Calu3 (cell line): ENCODE measurements at regions not wholly inside any gene's neighbourhood (a gene's known extent, or its start where the extent isn't known, plus 50 kb on each side); places are given as distances from the start of the nearest gene placed in this dataset.

Experiments used
- BruUV-seq: library from RNA; stranded (reverse); fragments of 400-500 nt; replicated peaks from 2 replicates; lab custom pipeline; 2021; lab: Mats Ljungman, UMichigan
- CTCF ChIA-PET: fragments of 300-600 bp; sonication (Branson Sonifier 250); formaldehyde crosslinking; loops from one replicate; lab custom pipeline; 2022; ENCODE audit warnings: antibody characterized with exemption; lab: Charles Lee
- DNase-seq: peaks from one replicate; pipeline ENCODE4 v3.0.0; 2022
- H3K27ac Mint-ChIP-seq: one replicate; pipeline ENCODE4 v1.8.0; 2022; ENCODE audit warnings: mixed read lengths; ENCODE audit not compliant: unreplicated experiment
- H3K27me3 Mint-ChIP-seq: one replicate; pipeline ENCODE4 v1.8.0; 2022; ENCODE audit warnings: mixed read lengths; ENCODE audit not compliant: unreplicated experiment
- H3K36me3 Mint-ChIP-seq: one replicate; pipeline ENCODE4 v1.8.0; 2022; ENCODE audit warnings: mild to moderate bottlenecking, moderate library complexity, mixed read lengths; ENCODE audit not compliant: insufficient read depth, unreplicated experiment
- H3K4me1 Mint-ChIP-seq: one replicate; pipeline ENCODE4 v1.8.0; 2022; ENCODE audit warnings: mild to moderate bottlenecking, low read depth, mixed read lengths; ENCODE audit not compliant: unreplicated experiment
- H3K4me3 Mint-ChIP-seq: one replicate; pipeline ENCODE4 v1.8.0; 2022; ENCODE audit warnings: mild to moderate bottlenecking, low read depth, moderate library complexity, mixed read lengths; ENCODE audit not compliant: unreplicated experiment
- H3K9me3 Mint-ChIP-seq: one replicate; pipeline ENCODE4 v1.8.0; 2022; ENCODE audit warnings: low read depth, mixed read lengths; ENCODE audit not compliant: unreplicated experiment
- intact Hi-C: fragments of 100-400 bp; cut with micrococcal nuclease; formaldehyde crosslinking; loops from one replicate; pipeline ENCODE4 v1.10.0; 2022; ENCODE audit not compliant: unreplicated experiment
- TF ChIP-seq, protein P1 (sequence below): fragments of 200-600 bp; IDR thresholded peaks from one replicate; pipeline ENCODE4 v1.8.0; 2022; ENCODE audit warnings: antibody characterized with exemption; ENCODE audit not compliant: unreplicated experiment

GRCh38 chr11:23725752-23726151, 771.1 kb upstream of the LUZP2 start:
- BruUV-seq: no TSS peak
- CTCF ChIA-PET: interaction anchor here (0.8 kb wide), 1 partner anchor 92 kb away, joined by 3 read pairs; no protein-coding TSS in a partner anchor
- Mint-ChIP-seq H3K4me3 (no peak overlapping the region), H3K27ac (no peak overlapping the region), H3K36me3 (no peaks in the 10 kb centered on the region), H3K4me1 (peaks cover 25% of the 10 kb centered on the region), H3K9me3 (peaks cover 2% of the 10 kb centered on the region), H3K27me3 (no peaks in the 10 kb centered on the region)
- TF ChIP-seq, protein P1, sequence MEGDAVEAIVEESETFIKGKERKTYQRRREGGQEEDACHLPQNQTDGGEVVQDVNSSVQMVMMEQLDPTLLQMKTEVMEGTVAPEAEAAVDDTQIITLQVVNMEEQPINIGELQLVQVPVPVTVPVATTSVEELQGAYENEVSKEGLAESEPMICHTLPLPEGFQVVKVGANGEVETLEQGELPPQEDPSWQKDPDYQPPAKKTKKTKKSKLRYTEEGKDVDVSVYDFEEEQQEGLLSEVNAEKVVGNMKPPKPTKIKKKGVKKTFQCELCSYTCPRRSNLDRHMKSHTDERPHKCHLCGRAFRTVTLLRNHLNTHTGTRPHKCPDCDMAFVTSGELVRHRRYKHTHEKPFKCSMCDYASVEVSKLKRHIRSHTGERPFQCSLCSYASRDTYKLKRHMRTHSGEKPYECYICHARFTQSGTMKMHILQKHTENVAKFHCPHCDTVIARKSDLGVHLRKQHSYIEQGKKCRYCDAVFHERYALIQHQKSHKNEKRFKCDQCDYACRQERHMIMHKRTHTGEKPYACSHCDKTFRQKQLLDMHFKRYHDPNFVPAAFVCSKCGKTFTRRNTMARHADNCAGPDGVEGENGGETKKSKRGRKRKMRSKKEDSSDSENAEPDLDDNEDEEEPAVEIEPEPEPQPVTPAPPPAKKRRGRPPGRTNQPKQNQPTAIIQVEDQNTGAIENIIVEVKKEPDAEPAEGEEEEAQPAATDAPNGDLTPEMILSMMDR: no peak
- DNase-seq: no peak
- intact Hi-C loops: no loop called here

- Mint-ChIP-seq H3K36me3 (no peaks in the 10 kb centered on the region), H3K4me1 (peaks cover 25% of the 10 kb centered on the region), H3K9me3 (peaks cover 2% of the 10 kb centered on the region), H3K27me3 (no peaks in the 10 kb centered on the region), H3K4me3 (no peak overlapping the region), H3K27ac (peak overlapping the region; percentile 6)
- no TSS peak for BruUV-seq
- TF ChIP-seq, protein P1: no peak
- intact Hi-C loops: no loop called here
- DNase-seq: no peak
- CTCF ChIA-PET: interaction anchor here (0.6 kb wide), 1 partner anchor 354 kb away, joined by 3 read pairs; no protein-coding TSS in a partner anchor
Measured at GRCh38 chr11:23727387-23727786, 769.5 kb upstream of the LUZP2 start.

DNA sequence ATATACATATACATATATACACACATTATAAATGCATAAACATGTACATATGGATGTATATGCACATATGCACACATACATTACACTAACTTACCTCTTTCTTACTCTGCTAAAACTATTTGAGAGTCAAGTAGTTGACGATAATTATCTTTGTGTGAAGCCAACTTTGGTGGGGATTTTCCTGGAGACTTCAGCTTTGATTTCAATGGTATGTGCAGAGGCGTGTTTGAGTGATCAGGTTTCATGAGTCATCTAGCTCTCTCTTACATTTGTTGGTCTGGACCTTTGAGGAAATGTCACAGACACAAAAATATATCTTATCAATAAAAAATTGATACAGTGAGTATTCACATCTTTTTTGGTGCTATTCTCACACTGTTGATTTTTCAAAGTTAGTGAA, 769.1 kb upstream of the LUZP2 start:
- TF ChIP-seq, protein P1: no peak
- intact Hi-C loops: no loop called here
- Mint-ChIP-seq H3K4me1 (peaks cover 25% of the 10 kb centered on the region), H3K27ac (peak overlapping the region; percentile 6), H3K9me3 (peaks cover 5% of the 10 kb centered on the region), H3K27me3 (no peaks in the 10 kb centered on the region), H3K36me3 (no peaks in the 10 kb centered on the region), H3K4me3 (no peak overlapping the region)
- DNase-seq: peak; percentile 19
- CTCF ChIA-PET: interaction anchor here (0.6 kb wide), 1 partner anchor 354 kb away, joined by 3 read pairs; no protein-coding TSS in a partner anchor
- BruUV-seq: no TSS peak

DNA sequence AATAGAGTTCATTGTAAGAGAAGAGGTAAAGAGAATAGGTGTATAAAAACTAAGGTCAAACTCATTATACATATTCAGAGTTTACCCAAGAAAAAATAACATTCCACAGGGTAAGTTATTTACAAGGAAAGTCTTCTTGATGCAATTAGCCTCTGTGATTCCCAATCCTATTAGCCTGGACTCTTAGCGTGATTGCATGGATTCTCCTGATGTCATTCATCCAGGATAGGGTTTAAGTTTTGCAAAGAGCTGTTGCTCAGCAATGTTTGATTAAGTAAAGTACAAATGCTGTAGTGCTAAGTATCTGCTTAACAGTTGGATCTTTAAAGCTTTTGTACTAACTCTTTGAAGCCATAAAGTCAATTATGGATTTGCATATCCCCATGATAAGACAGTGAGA, 767.8 kb upstream of the LUZP2 start:
- no peaks in the 10 kb centered on the region for H3K27me3 Mint-ChIP-seq
- H3K27ac Mint-ChIP-seq: no peak overlapping the region
- H3K4me3 Mint-ChIP-seq: no peak overlapping the region
- peaks cover 18% of the 10 kb centered on the region for H3K4me1 Mint-ChIP-seq
- CTCF ChIA-PET: no interaction called here
- no peak for DNase-seq
- intact Hi-C loops: no loop called here
- no TSS peak for BruUV-seq
- TF ChIP-seq, protein P1: no peak
- no peaks in the 10 kb centered on the region for H3K36me3 Mint-ChIP-seq
- peaks cover 4% of the 10 kb centered on the region for H3K9me3 Mint-ChIP-seq
